Mammary epithelial cell (primary cell): ENCODE measurements at regions not wholly inside any gene's neighbourhood (a gene's known extent, or its start where the extent isn't known, plus 50 kb on each side); places are given as distances from the start of the nearest gene placed in this dataset.

Experiments used
- EZH2 ChIP-seq: IDR thresholded peaks from 2 replicates; pipeline ENCODE4 v1.6.1; 2012; ENCODE audit warnings: low read length, inconsistent platforms, borderline replicate concordance
- TF ChIP-seq, protein P1 (sequence below), 2 donors: IDR thresholded peaks in 1 of 2; conservative IDR thresholded peaks in 1 of 2; 2 replicates each; pipeline ENCODE4 v1.5.1; 2011 to 2012; ENCODE audit warnings: inconsistent platforms in 2 of 2, low read length in 2 of 2, mild to moderate bottlenecking in 2 of 2, control low read depth in 1 of 2, low read depth in 1 of 2; ENCODE audit not compliant: insufficient read depth in 1 of 2; ENCODE audit errors: extremely low read depth in 1 of 2

DNA sequence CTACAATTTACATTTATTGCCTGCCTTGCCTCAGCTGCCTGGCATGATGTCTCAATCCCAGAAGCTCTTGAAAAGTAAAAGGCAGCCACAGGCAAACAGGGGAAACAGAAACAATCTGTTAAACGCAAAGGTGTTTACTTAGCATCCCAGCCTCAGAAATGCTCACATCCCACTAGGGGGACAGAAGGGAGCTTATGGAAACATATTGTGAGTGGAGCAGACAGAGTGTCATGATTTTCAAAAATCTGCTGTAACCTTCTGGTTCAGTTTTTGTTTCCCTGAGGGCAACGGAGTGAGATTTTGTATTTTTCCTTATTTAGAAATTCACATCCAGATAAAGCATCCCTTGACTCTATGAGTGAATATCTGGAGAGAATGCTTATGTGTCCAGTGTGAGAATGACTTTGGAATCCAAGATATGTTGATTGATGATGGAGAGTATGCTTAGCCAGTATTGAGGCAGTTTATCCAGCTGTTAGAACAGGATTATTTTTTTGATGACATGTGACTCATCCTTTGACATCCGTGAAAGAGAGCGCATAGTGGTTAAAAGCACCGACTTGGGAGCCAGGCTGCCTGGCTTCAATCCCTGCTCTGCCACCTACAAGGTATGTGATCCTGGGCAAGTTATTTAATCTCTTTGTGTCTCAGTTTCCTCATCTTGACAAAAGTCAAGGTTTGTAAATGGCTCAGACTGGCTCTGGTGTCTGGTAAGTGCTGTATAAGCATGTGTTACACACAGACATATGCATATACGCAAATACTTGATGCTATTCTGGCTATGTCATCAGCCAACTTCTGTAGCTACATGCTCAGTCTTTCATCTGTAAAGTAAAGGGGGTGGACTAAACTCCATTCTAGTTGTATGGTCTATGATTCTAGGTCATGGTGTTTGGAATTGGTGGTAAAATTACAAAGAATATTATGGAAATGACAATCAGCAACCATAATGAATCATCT, 381.2 kb downstream of the RAPGEF2 start:
- TF ChIP-seq, protein P1, sequence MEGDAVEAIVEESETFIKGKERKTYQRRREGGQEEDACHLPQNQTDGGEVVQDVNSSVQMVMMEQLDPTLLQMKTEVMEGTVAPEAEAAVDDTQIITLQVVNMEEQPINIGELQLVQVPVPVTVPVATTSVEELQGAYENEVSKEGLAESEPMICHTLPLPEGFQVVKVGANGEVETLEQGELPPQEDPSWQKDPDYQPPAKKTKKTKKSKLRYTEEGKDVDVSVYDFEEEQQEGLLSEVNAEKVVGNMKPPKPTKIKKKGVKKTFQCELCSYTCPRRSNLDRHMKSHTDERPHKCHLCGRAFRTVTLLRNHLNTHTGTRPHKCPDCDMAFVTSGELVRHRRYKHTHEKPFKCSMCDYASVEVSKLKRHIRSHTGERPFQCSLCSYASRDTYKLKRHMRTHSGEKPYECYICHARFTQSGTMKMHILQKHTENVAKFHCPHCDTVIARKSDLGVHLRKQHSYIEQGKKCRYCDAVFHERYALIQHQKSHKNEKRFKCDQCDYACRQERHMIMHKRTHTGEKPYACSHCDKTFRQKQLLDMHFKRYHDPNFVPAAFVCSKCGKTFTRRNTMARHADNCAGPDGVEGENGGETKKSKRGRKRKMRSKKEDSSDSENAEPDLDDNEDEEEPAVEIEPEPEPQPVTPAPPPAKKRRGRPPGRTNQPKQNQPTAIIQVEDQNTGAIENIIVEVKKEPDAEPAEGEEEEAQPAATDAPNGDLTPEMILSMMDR (conservative IDR thresholded peaks at IDR 0.05 in 1 of 2, IDR thresholded peaks at IDR 0.05 in 1 of 2; ENCODE audit: extremely low read depth in 1 of 2, insufficient read depth in 1 of 2, low read depth in 1 of 2, low read length in 2 of 2): no peak
- TF ChIP-seq EZH2: no peak
